SJCRH30 (cell line): ENCODE measurements at regions not wholly inside any gene's neighbourhood (a gene's known extent, or its start where the extent isn't known, plus 50 kb on each side); places are given as distances from the start of the nearest gene placed in this dataset.
A peak's percentile ranks its signal among the peaks of the same experiment; 100 is the strongest.

ENCODE experiments used
- DNase-seq, 2 experiments: peaks; one replicate each; pipeline ENCODE4 v3.0.0-alpha.2; 2015 to 2020
- H3K27ac ChIP-seq: fragments of 250-450 bp; sonication (Bioruptor Pico); 2 replicates; pipeline ENCODE4 v1.5.1; 2020; ENCODE audit warnings: mild to moderate bottlenecking, moderate library complexity
- H3K27me3 ChIP-seq: fragments of 250-450 bp; sonication (Bioruptor Pico); 2 replicates; pipeline ENCODE4 v1.5.1; 2020; ENCODE audit warnings: mild to moderate bottlenecking, moderate library complexity
- H3K36me3 ChIP-seq: fragments of 250-450 bp; sonication (Bioruptor Pico); 2 replicates; pipeline ENCODE4 v1.5.1; 2020; ENCODE audit warnings: mild to moderate bottlenecking, moderate library complexity
- H3K4me1 ChIP-seq: fragments of 250-450 bp; sonication (Bioruptor Pico); 2 replicates; pipeline ENCODE4 v1.5.1; 2020; ENCODE audit warnings: mild to moderate bottlenecking, moderate library complexity
- H3K4me3 ChIP-seq: fragments of 250-450 bp; sonication (Bioruptor Pico); 2 replicates; pipeline ENCODE4 v1.5.1; 2020; ENCODE audit warnings: mild to moderate bottlenecking, moderate library complexity
- H3K9me3 ChIP-seq: fragments of 250-450 bp; sonication (Bioruptor Pico); replicated peaks from 2 replicates; pipeline ENCODE4 v1.5.1; 2020; ENCODE audit warnings: mild to moderate bottlenecking, moderate library complexity

DNA sequence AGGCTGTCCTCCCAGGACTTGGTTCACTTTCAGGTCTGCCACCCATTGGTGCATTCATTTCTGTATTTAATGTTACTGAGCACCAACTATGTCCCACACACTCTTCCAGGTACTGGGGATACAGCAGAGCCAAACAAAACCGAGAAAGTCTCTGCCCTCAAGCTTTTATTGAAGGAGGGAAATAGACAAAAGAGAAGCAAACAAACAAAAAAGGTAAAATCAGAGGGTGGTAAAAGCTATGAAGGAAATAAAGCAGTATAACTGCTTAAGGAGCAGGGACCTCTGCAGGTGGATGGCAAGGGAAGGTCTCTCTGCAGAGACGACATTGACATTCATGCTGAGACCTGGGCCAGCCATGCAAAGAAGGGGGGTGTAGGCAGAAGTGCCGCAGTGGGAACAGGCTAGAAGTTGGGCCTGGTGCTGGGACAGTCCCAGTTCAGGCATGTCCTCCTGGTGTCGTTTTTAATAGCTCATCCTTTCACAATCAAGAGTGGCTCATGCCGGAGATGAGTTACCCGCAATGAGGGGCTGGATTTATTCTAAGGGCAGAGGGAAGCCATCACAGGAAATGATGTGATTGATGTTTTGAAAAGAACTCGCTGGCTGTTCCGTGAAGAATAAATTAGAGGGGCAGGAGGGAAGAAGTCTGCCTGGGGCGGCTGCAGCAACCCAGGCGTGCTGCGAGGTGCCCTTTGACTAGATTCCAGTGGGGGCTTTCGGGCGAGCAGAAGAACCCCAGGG, 72.8 kb downstream of the IRF2BPL start:
- Histone ChIP-seq H3K9me3 (no peaks in the 10 kb centered on the region), H3K4me3 (peak overlapping the region; percentile 54), H3K27ac (peak overlapping the region; percentile 96), H3K27me3 (no peaks in the 10 kb centered on the region), H3K36me3 (no peaks in the 10 kb centered on the region), H3K4me1 (peaks cover 45% of the 10 kb centered on the region)
- no peak for DNase-seq

DNA sequence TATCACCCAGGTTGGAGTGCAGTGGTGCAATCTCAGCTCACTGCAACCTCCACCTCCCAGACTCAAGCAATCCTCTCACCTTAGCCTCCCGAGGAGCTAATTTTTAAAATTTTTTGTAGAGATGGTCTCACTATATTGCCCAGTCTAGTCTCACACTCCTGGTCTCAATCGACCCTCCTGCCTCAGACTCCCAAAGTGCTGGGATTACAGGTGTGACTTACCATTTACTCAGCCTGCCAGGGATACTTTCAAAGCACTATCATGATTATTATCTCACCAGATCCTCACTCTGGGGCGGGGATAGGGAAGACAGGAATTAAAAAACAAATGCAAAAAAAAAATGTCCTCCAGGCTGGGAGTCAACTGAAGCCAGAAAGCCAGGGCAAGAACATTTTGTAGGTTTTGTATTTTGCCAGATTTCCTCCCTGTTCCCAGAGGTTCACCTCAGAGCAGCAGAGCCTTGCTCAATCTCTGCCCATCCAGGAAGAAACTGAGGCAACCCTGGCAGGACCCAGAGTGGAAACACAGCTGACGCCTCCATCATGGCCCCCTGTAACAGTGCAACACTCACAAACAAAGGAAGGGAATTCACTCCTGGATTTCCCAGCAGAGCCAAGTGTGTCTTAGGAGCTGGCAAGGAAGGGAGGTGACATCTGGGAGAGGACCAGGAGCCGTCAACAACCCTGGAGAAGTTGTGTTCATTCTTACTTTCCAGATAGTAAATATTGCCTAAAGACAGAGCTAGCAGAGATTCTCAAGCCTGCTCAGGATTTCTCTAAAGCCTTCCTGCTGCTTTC, 73.9 kb downstream of the IRF2BPL start:
- DNase-seq = no peak
- Histone ChIP-seq H3K36me3 (no peaks in the 10 kb centered on the region), H3K27ac (no peak overlapping the region), H3K9me3 (no peaks in the 10 kb centered on the region), H3K4me3 (no peak overlapping the region), H3K27me3 (no peaks in the 10 kb centered on the region), H3K4me1 (peaks cover 47% of the 10 kb centered on the region)

DNA sequence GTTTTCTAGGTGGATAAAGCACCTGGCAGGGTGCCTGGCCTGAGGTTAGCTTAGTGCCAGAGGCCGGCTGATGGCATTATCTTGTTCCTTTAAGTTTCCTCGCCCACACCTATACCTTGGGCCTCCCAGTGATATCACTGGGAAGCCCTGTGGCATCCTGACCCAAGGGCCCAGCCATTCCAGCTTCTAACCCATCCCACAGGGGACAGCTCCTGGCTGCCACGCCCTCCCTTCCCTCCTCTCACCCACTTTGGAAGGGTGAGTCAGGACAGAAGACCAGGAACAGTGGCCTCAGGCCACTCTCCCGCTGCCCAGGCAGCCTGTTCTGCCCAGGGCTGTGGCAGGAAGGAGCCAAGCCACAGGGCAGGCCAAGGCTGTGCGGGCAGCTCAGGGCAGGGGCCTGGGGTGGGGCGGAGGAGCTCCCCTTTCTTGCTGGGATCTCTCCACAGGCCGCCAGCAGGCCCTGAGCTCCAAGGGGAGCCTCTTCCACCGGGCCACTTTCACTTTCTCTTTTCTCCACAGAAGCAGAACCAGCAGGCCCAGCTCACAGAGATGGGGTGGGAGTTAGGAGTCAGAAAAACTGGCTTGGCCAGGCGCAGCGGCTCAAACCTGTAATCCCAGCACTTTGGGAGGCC, 75.1 kb downstream of the IRF2BPL start:
- Histone ChIP-seq H3K27me3 (no peaks in the 10 kb centered on the region), H3K27ac (peak overlapping the region; percentile 11; the same call in 1 of the 2 replicates), H3K4me1 (peaks cover 44% of the 10 kb centered on the region), H3K9me3 (no peaks in the 10 kb centered on the region), H3K36me3 (no peaks in the 10 kb centered on the region), H3K4me3 (no peak overlapping the region)
- peak in 1 of 2 experiments; percentile 31 for DNase-seq

DNA sequence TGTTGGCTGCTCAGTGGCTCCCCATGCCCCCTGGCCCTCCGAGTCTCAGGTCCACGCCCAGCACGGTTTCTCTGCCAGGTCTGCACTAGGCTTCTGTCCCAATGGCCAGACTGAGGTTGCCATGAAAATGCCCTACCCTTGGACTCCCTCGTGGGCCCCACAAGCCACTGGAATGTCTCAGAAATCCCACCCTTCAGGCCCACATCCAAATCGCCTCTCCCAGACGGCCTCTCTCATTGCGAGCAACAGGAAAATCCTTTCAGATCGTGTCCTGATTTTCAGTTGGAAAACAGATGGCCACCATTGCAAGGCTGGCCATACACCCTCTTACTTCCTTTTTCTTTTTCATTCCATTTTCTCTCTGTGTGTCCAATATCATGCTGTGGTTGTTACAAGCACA, 77.3 kb downstream of the IRF2BPL start:
- Histone ChIP-seq H3K9me3 (no peaks in the 10 kb centered on the region), H3K4me3 (no peak overlapping the region), H3K36me3 (no peaks in the 10 kb centered on the region), H3K27ac (no peak overlapping the region), H3K4me1 (peaks cover 52% of the 10 kb centered on the region), H3K27me3 (no peaks in the 10 kb centered on the region)
- DNase-seq = no peak

DNA sequence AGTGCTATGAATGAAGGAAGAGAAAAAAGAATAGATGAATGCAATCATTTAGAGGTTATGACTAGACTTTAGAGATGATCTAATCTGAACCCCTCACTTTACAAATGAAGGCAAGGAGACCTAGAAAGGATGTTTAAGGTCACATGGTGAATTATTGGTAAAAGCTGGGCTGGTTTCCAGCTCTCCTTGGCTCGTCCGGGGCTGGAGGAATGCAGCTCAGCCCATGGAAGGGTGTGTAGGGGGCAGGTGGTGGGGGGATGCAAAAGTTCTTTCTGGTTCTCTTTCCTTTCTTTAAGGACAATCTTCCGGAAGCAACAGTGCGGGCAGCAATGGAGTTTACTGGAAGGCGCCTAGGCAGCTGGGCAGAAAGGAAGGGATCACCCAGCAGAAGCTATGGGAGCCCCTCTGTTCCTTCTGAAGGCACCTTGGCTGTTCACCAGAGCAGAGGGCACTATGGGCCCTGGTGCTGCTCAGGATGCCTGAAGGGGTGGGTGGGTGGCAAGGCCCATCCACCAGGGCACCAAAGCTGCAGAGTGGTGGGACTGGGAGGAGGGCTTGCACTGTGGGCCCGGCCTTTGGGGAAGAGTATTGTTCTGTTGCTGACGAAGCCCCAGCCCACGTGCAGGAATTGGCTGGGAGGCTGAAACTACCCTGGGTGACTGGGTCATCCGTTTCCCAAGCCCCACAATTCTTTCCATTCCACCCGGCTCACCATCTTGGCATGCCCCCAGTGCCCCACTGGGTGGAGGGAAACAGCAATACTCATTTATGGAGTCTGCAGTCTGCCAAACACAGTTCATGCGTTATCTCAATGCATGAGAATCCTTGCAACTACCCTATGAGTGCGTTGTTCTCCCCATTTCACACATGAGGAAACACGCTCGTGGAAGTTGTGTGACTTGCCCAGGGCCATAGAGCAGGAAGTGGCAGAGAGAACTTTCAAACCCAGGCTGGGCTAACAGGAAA, 78.2 kb downstream of the IRF2BPL start:
- Histone ChIP-seq H3K36me3 (no peaks in the 10 kb centered on the region), H3K4me3 (no peak overlapping the region), H3K4me1 (peaks cover 48% of the 10 kb centered on the region), H3K27ac (no peak overlapping the region), H3K27me3 (no peaks in the 10 kb centered on the region), H3K9me3 (no peaks in the 10 kb centered on the region)
- no peak for DNase-seq

DNA sequence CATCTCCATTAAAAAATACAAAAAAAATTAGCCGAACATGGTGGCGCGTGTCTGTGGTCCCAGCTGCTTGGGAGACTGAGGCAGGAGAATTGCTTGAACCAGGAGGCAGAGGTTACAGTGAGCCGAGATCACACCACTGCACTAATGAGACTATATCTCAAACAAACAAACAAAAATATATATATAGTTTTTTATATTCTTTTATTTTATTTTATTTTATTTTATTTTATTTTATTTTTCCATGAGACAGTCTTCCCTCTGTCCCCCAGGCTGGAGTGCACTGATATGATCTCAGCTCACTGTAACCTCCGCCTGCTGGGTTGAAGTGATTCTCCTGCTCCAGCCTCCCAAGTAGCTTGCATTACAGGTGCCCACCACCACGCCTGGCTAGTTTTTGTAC, 79.5 kb downstream of the IRF2BPL start:
- no peak overlapping the region for H3K4me3 ChIP-seq
- H3K9me3 ChIP-seq = no peaks in the 10 kb centered on the region
- H3K4me1 ChIP-seq = peaks cover 42% of the 10 kb centered on the region
- H3K27me3 ChIP-seq = no peaks in the 10 kb centered on the region
- no peaks in the 10 kb centered on the region for H3K36me3 ChIP-seq
- DNase-seq = no peak
- no peak overlapping the region for H3K27ac ChIP-seq

DNA sequence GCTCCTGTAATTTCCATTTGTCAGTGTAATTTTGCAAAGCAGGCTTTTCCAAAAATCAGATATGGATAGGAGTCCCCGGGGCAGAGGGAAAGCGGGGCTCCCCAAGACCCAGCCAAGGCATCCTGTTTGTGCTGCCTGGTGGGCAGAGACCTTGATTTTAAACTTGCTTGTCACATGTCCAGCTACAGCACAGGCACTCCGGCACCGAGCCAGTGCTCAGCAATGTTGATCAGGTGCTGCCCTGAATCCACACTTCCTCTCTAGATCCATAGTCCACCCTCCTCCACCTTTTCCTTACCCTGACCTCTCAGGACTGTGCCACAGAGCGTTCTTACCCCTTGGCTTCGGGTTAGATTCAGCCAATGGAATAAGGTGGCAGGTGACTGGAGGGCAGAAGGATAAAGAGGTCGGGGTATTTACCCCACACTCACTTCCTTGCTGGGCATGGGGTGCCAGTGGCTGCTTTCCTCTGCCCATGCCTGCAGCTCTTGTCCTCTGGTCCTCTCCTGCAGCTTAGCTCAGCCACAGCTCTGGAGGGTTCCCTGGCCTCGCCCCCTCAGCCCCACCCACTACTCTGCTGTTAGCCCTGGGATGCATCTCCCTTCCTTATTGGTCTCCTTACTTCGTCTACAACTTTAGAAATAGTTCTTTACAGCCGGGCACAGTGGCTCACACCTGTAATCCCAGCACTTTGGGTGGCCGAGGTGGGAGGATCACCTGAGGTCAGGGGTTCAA, 80.1 kb downstream of the IRF2BPL start:
- H3K36me3 ChIP-seq = no peaks in the 10 kb centered on the region
- no peak for DNase-seq
- H3K9me3 ChIP-seq = no peaks in the 10 kb centered on the region
- no peak overlapping the region for H3K4me3 ChIP-seq
- peaks cover 40% of the 10 kb centered on the region for H3K4me1 ChIP-seq
- no peaks in the 10 kb centered on the region for H3K27me3 ChIP-seq
- H3K27ac ChIP-seq = peak overlapping the region; percentile 73

DNA sequence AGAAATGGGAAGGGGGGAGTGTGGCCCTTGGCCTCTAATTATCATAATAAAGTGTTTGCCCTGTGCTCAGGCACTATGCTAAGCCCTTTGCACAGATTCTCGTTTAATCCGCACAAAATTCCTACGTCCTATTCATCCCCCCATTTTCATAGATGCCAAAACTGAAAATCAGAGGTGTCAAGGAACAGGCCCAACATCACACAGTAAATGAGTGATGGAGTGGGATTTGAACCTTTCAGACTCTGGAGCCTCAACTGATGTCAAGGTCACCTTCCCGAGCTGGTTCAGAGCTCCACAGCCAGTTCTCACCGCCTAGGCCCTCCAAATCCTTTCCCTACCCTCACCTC, 80.7 kb downstream of the IRF2BPL start:
- Histone ChIP-seq H3K9me3 (no peaks in the 10 kb centered on the region), H3K27ac (peak overlapping the region; percentile 73), H3K36me3 (no peaks in the 10 kb centered on the region), H3K4me3 (peak overlapping the region; percentile 15), H3K4me1 (peaks cover 37% of the 10 kb centered on the region), H3K27me3 (no peaks in the 10 kb centered on the region)
- no peak for DNase-seq

DNA sequence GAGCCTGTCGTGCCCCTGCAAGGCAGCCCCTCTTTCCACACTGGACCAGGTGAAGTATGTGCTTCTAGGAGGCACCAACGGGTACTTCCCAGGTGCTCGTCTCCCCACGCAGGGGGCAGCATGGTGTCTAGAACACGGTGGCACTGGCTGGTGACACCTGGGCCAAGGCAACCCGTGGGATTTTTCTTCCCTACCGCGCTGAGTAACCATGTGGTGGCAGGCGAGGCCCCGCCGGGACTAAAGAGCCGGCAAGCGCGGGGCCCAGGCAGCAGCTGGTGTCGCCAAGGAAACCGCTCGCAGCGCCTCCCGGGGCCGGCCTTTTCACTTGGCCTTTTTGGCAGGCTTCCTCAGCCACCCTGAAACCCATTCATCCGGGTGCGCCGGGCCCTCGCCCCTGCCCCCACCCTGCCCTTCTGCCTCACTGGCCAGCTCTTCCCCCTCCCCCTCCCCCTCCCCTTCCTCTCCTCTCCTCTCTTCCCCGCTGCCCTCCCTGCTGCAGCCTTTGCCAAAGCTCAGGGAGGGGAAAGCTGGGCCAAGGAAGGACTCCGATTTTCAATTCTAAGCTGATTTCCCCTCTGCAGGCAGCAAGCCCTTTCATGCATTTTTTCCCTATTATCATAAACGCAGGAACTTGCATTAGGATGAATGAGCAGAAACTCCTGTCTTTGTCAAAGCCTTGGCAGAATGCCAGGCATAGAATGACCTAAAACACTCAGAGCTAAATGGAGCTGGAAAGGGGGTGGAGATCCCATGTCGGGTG, 81.2 kb downstream of the IRF2BPL start:
- DNase-seq = peak; percentile 96
- Histone ChIP-seq H3K4me1 (peaks cover 39% of the 10 kb centered on the region), H3K9me3 (no peaks in the 10 kb centered on the region), H3K36me3 (no peaks in the 10 kb centered on the region), H3K27me3 (no peaks in the 10 kb centered on the region), H3K4me3 (peak overlapping the region; percentile 15), H3K27ac (peak overlapping the region; percentile 73)

DNA sequence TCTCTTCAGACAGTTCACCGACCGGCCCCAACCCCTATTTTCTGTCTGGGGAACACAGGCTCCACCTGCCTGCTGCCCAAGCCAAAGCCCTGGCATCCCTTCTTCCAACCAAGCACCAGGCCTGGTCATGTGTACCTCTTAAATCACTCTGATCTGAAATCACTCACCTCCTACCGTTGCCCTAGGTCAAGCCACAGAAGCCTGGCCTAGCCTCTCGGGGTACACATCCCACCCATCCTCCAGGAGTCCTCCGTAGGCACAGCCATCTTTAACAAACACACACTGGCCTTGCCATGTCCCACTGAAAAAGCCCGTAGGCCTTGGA, 81.8 kb downstream of the IRF2BPL start:
- Histone ChIP-seq H3K36me3 (no peaks in the 10 kb centered on the region), H3K4me1 (peaks cover 45% of the 10 kb centered on the region), H3K9me3 (no peaks in the 10 kb centered on the region), H3K4me3 (0 out of 2 replicates have a peak overlapping the region, but pooled peaks have one; percentile 7), H3K27ac (peak overlapping the region; percentile 73), H3K27me3 (no peaks in the 10 kb centered on the region)
- DNase-seq = no peak

DNA sequence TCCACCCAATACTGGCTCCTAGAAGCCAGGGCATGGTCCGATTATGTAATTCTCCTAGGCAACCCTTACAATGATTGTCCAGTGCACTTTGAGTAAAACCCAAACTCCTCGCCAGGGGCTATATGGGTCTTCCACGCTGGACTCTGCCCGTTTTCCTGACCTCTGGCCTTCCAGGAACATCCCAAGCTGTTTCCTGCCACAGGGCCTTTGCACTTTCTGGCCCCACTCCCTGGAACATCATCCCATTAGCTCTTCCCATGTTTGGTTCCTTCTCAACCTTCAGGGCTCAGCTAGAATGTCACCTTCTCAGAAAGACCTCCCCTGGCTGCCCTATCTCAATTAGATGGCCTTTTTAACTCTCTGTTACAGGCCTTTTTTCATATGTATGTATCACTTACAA, 85.4 kb downstream of the IRF2BPL start:
- no peak for DNase-seq
- no peaks in the 10 kb centered on the region for H3K27me3 ChIP-seq
- no peaks in the 10 kb centered on the region for H3K9me3 ChIP-seq
- no peak overlapping the region for H3K4me3 ChIP-seq
- no peak overlapping the region for H3K27ac ChIP-seq
- H3K4me1 ChIP-seq = peaks cover 47% of the 10 kb centered on the region
- no peaks in the 10 kb centered on the region for H3K36me3 ChIP-seq

DNA sequence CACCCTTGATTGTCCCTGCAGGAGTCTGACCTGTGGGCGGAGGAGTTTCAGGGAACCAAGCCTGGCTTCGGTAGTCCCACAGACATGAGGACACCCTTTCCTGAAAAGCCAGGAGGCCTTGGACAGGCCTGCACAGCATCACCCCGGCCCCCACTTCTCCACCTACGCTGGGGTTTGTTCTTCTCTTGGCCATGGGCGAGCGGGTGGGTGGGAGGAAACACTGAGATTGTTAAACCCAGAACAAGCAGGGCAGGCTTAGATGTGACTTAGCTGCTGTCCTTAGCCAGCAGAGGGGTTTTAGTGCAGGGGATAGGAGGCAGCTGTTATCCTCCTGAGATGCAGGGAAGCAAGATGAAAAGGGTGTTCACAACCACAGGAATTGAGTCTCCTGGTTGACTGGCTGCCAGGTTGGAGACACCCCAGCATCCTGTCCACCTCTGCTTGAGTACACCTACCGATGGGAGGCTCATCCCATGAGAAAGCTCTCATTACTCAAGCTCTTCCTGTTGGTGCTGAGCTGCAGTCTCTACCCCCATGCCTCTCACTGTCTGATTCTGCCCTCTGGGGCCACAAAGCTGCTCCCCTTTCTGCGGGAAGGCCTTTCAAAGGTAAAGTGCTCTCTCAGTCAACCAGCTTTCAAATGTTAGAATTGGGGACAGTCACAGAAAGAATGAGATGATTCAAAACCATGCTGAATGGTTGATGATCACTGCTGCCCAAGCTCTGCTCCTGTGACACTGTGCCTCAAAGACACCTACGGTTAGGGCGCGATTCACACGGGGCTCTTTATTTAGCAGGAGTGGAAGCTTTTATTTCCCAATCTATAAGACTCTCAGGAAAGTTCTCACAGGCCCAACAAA, 86.3 kb downstream of the IRF2BPL start:
- peak; percentile 63 to 79 for DNase-seq
- Histone ChIP-seq H3K27me3 (no peaks in the 10 kb centered on the region), H3K9me3 (no peaks in the 10 kb centered on the region), H3K27ac (peak overlapping the region; percentile 36), H3K4me3 (no peak overlapping the region), H3K4me1 (peaks cover 49% of the 10 kb centered on the region), H3K36me3 (no peaks in the 10 kb centered on the region)

DNA sequence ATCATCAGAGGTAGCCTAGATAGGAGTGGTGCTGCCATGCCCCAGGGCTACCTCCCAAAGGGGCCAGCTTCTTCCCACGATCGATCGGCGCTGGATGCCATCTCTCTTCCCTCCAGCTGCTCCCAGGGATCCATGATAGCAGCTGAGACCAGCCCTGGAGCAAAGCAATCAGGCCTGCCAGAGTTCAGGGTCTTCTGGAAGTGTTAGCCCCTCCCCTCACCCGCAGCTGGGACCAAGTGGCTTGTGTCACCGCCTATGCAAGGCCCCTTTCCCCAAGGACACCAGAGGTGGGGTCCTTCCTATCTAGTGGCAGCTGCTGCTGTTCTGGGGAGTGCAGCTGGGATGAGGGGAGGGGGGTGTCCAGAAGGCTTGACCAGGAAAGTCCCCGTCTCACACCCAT, 87.0 kb downstream of the IRF2BPL start:
- peak overlapping the region; percentile 36 for H3K27ac ChIP-seq
- H3K4me3 ChIP-seq = peak overlapping the region; percentile 11; the same call in 1 of the 2 replicates
- H3K27me3 ChIP-seq = no peaks in the 10 kb centered on the region
- H3K36me3 ChIP-seq = no peaks in the 10 kb centered on the region
- peaks cover 49% of the 10 kb centered on the region for H3K4me1 ChIP-seq
- no peaks in the 10 kb centered on the region for H3K9me3 ChIP-seq
- DNase-seq = peak; percentile 74 to 86
